Pancreas (tissue), 10 donors: ENCODE measurements at regions not wholly inside any gene's neighbourhood (a gene's known extent, or its start where the extent isn't known, plus 50 kb on each side); places are given as distances from the start of the nearest gene placed in this dataset.

ENCODE experiments used
- ATAC-seq, 4 donors: fragments of 200-7000 bp; cut with Tn5 transposase; one replicate each; pipeline versions ENCODE4 v1.8.0 to v1.9.1; 2020; ENCODE audit warnings: mild to moderate bottlenecking in 4 of 4, moderate library complexity in 4 of 4
- DNase-seq, 6 donors: peaks; one replicate each; pipeline ENCODE4 v3.0.0-alpha.2; 2020
- FAIRE-seq: peaks from 2 replicates; lab custom pipeline; 2012; peaks lifted over from hg19 to GRCh38; lab: Jason Lieb, UNC
- H3K27ac ChIP-seq, 4 donors: fragments of 200-600 bp; sonication (generic); 1 replicate in 3 of 4; 2 replicates in 1 of 4; pipeline versions ENCODE4 v1.5.0 to v1.8.0; 2020
- H3K27me3 ChIP-seq, 4 donors: fragments of 200-600 bp; one replicate each; pipeline ENCODE4 v1.8.0; 2021
- H3K36me3 ChIP-seq, 3 donors: fragments of 200-600 bp; sonication (generic) in 1 of 3; one replicate each; pipeline versions ENCODE4 v1.5.0 to v1.8.0; 2020 to 2021
- H3K4me1 ChIP-seq, 3 donors: fragments of 200-600 bp; one replicate each; pipeline ENCODE4 v1.8.0; 2021
- H3K4me3 ChIP-seq, 4 donors: fragments of 200-600 bp; sonication (generic) in 2 of 4; one replicate each; pipeline versions ENCODE4 v1.5.0 to v1.8.0; 2020 to 2021
- H3K9me3 ChIP-seq, 4 donors: fragments of 200-600 bp; one replicate each; pipeline ENCODE4 v1.8.0; 2021
- CTCF ChIP-seq, 4 donors: fragments of 200-600 bp; sonication (generic) in 3 of 4; IDR thresholded peaks; one replicate each; pipeline versions ENCODE4 v1.5.0 to v1.8.0; 2021; ENCODE audit warnings: antibody characterized with exemption in 4 of 4
- WGBS, 2 donors: extraction: QIAGEN DNeasy Blood & Tissue Kit; methylation state at CpG; one replicate each; pipeline ENCODE4 v1.1.7; 2013; 5-methylcytosine and 5-hydroxymethylcytosine counted together
- intact Hi-C, 3 donors: fragments of 100-400 bp; cut with DNase I; formaldehyde crosslinking; loops; one replicate each; pipeline versions ENCODE4 v1.11.1 to v1.14.2; 2022
- donor health status: healthy with polysubstance abuse.
- donor health status: DM: no; HTN: no; CAD: no; lungs with moderate emphysema.
- donor health status: DM: no; HTN: no; CAD: no.
- donor health status: control.
- donor health status: control.
- donor health status: Bipolar disorder and iron deficiency.
- donor health status: DM: yes; HTN: yes; CAD: no.
- donor health status: DM: no; HTN: no; CAD: no.
- donor health status: DM: no; HTN: no; CAD: no.
- donor health status: DM: yes; HTN: yes; CAD: no.

GRCh38 chr7:16204953-16205352 lies 216.4 kb downstream of the CRPPA start:
- Histone ChIP-seq H3K4me1 (no peaks in the 10 kb centered on the region), H3K9me3 (no peaks in the 10 kb centered on the region), H3K27ac (no peak overlapping the region), H3K36me3 (no peaks in the 10 kb centered on the region), H3K27me3 (no peaks in the 10 kb centered on the region), H3K4me3 (no peak overlapping the region)
- ATAC-seq (no peak), DNase-seq (no peak), FAIRE-seq (no peak)
- WGBS, 2 donors = 65 to 73% methylated on average over 2 of the region's 2 CpGs
- intact Hi-C loops = no loop called here
- TF ChIP-seq CTCF (IDR thresholded peaks at IDR 0.05) = no peak

DNA sequence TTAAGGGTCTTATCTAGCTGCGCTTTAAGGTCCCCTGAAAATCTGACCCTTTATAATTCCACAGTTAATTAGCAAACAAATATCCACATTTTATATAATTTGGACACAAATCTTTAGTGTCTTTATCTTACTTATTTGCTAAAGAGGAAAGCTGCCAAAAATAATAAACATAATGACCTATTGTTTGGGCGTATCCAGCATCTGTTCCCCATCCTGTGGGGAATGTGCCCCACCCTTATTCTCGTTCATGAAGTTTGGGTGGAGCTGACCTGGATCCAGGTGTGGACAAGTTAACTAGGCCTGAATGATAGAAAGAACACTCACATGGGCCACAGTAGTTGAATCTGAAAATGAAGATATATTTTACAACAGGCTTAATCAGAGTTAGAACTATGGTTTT lies 218.3 kb downstream of the CRPPA start:
- no peak overlapping the region for H3K4me3 ChIP-seq
- WGBS, 2 donors = 52 to 55% methylated on average over 3 of the region's 3 CpGs
- intact Hi-C loops = no loop called here
- no peak for TF ChIP-seq CTCF (IDR thresholded peaks at IDR 0.05)
- no peak for ATAC-seq
- no peaks in the 10 kb centered on the region for H3K27me3 ChIP-seq
- H3K27ac ChIP-seq = no peak overlapping the region
- FAIRE-seq = no peak
- DNase-seq = no peak
- no peaks in the 10 kb centered on the region for H3K9me3 ChIP-seq
- H3K36me3 ChIP-seq = no peaks in the 10 kb centered on the region
- H3K4me1 ChIP-seq = no peaks in the 10 kb centered on the region

DNA sequence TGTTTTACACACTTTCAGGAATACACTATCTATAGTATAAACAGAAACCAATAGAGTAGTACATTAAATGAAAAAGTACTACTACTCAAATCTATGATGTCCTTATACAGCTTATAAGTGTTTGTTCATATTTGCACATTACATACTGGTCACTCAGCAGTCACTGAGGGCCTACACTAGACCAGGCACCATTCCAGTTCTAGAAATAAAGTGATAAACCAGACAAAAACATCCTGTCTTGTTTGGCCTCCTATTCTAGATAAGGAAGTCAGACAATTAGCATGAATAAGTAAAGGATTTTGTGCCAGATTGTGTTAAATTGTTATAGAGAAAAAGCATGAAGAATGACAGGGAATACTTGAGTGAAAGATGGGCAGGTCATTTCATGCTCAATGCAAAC lies 219.0 kb downstream of the CRPPA start:
- H3K4me1 ChIP-seq = no peaks in the 10 kb centered on the region
- intact Hi-C loops = no loop called here
- H3K27ac ChIP-seq = no peak overlapping the region
- H3K36me3 ChIP-seq = no peaks in the 10 kb centered on the region
- H3K9me3 ChIP-seq = no peaks in the 10 kb centered on the region
- TF ChIP-seq CTCF (IDR thresholded peaks at IDR 0.05) = no peak
- no peak overlapping the region for H3K4me3 ChIP-seq
- FAIRE-seq = no peak
- no peaks in the 10 kb centered on the region for H3K27me3 ChIP-seq
- no peak for ATAC-seq
- DNase-seq = no peak

DNA sequence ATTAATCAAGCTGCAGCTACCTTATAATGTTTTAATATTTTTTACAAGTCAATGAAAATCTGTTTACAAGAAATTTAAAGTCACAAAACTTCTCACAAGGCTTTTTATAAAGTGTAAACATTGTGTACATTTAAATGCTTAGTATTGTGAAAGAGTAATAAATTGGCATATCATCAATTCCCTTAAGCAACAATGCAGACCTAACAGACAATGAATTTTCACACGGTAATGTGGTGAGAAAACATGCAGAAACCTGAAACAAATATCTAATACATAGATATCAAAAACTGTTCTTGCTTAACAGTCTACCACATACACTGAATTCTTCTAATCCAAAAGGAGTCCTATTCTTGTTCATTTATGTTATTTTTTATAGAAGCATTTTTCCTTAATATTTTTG lies 220.7 kb downstream of the CRPPA start:
- TF ChIP-seq CTCF (IDR thresholded peaks at IDR 0.05) = no peak
- Histone ChIP-seq H3K4me3 (no peak overlapping the region), H3K4me1 (no peaks in the 10 kb centered on the region), H3K27ac (no peak overlapping the region), H3K27me3 (no peaks in the 10 kb centered on the region), H3K9me3 (no peaks in the 10 kb centered on the region), H3K36me3 (no peaks in the 10 kb centered on the region)
- intact Hi-C loops = no loop called here
- FAIRE-seq (no peak), DNase-seq (no peak), ATAC-seq (no peak)
- 80 to 83% methylated on average over 1 of the region's 1 CpG for WGBS, 2 donors

DNA sequence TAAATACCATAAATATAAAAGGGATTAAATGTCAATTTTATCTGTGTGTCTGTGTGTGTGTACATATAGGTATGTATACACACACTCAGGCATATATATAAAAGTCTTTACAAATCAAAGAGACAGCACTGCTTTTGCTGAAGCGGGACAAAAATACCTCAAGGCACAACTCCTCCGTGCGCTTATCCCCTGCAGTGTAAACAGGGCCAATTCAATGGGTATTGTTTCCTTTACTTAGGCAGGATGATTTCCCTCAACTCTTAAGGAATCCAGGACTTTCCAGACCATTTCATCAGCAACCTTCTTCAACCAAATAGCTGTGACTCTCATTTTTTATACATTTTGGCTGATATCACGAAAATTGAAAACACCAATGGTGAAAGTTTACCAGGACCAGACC lies 227.7 kb downstream of the CRPPA start:
- no peaks in the 10 kb centered on the region for H3K4me1 ChIP-seq
- no peak overlapping the region for H3K4me3 ChIP-seq
- H3K27ac ChIP-seq = no peak overlapping the region
- H3K36me3 ChIP-seq = no peaks in the 10 kb centered on the region
- FAIRE-seq (no peak), DNase-seq (no peak), ATAC-seq (no peak)
- TF ChIP-seq CTCF (IDR thresholded peaks at IDR 0.05) = no peak
- 87 to 91% methylated on average over 4 of the region's 4 CpGs for WGBS, 2 donors
- intact Hi-C loops = no loop called here
- H3K9me3 ChIP-seq = no peaks in the 10 kb centered on the region
- no peaks in the 10 kb centered on the region for H3K27me3 ChIP-seq
